ENCODE measurements at regions not wholly inside any gene's neighbourhood (a gene's known extent, or its start where the extent isn't known, plus 50 kb on each side); places are given as distances from the start of the nearest gene placed in this dataset.

DNA sequence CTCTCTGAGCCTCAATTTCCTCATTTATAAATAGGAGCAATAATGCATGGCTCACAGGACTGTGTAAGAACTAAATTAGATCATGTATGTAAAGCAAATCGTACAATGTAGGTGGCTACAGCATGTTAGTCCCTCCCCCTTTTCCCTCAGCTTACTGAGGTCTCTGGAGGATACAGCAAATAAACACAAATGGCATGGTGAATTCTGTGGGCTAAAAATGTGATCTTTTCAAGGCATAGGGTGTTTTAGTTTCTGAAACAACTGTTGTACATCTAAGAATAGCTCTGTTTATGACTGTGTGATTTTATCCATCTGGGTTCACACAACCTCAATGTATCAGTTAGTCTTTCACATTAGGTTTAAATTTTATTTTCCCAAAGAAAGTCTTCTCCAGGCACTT lies 121.2 kb upstream of the PLEKHG7 start:
- no peak for ATAC-seq

DNA sequence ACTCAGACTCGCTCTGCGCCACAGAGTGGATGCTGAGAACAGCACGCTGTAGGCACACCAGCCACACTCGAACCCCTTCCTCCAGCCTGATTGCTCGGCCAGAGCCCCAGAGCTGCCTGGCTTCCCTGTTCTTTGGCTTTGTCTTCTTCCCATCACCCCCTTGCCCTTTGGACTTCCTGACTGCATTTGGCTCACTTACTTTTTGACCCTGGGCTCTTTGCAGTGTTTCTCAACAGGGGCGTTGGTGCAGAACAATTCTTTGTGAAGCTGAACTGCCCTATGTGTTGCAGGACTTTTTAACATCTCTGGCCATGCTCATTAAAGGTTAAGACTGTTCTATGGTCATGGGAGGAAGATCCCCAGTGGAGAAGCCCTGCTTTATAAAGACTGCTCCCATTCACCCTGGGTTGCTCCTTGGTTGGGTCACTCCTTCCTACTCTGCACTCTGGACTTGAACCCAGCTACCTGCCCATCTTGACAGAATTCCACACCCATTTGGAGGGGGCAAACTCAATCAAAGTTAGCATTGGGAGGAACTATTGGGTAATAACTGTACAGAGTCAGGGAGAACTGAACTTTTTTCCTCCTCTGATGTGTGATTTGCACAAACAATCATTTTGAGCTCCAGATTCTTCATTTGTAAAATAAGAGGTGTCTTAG lies 127.7 kb upstream of the PLEKHG7 start:
- ATAC-seq = no peak

DNA sequence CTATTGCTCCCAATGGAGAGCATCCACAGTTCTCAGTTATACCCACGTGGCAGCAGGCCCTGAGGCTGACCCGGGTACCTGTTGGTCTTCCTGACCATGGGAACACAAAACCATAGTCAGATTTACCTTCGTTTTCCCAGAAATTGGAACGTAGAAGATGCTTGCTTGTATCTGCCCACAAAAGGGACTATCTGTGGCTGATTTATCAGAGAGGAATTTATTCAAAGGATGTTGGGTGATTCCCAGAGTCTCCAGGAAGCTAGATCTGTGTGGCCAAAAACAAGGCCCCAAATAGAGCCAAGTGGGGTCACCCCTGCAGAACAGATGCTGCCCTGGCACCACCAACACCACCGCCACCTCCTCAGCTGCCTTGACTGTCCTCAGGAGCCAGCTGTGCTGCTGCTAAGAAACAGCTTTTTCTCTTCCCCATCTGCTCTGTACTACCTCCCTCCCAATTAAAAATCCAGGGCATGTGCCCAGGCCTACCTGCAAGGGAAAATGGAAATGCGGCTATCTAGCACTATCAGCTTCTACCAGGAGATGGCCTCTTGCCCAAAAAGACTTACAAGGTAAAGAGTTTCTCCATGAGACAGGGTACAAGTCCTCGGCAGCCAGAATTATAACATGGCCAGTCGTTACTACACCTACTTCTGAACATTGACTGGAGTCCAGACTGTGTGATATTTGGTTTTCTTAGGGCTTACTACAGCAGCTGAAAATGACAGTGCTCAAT lies 128.6 kb upstream of the PLEKHG7 start:
- no peak for ATAC-seq

DNA sequence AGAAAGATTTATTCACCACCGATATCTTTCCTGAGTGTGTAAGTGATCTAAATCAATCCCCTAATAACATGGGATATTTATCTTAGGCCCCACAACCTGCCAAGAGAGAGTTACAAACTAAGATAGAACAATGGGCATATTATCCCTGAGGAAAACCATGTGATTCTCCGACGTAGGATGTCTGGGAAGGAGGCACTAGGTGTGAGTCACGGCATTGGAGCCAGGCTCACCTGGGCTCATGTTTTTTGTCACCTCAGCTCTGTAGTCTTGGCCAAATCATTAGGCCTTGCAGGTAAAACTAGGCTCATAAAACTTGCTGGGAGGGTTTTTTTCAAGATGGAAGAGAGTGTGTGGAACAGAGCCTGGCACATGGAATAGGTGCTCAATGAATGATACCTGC lies 129.7 kb upstream of the PLEKHG7 start:
- ATAC-seq = peak; percentile 55

DNA sequence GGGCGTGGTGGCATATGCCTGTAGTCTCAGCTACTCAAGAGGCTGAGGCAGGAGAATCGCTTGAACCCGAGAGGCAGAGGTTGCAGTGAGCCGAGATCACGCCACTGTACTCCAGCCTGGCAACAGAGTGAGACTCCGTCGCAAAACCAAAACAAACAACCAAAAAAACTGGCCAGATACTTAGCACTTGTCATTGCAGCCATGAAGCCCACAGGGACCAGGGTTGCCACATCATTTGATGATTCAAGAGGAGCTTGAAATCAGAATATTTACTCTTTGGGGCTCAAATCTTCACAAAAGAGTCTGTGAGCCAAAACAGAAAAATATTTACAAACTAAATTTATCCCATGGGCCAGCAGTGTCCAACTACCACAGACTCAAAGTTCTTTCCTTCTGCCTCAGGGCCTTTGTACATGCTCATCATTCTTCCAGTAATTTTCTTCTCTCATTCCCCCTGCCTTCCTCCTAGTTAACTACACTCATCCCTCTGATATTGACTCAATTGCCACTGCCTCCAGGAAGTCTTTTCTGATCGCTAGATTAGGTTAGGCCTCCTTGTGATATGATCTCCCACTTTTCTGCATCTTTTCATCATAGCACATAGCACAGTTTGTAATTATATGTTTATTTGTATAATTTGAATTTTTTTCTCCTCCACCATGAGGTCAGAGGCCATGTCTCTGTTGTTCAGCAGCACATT lies 130.8 kb upstream of the PLEKHG7 start:
- no peak for ATAC-seq

DNA sequence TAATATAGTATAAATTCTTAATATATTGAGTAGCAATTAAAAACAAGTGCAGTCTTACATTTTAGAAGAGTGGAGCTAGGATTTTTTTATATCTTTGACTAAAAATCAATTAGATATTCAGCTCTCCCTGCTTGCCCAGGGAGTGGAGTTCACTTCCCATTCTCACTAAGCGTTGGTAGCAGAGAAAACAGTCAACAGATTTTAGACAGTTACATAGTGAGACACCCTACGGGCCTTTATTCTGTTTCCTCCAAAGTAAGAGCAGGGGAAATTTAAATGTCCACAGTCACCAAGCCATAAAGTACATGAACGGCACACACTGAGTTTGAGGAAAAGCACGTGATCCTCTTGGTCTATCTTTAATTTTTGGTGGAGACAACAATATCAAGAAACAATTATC lies 131.6 kb upstream of the PLEKHG7 start:
- no peak for ATAC-seq

DNA sequence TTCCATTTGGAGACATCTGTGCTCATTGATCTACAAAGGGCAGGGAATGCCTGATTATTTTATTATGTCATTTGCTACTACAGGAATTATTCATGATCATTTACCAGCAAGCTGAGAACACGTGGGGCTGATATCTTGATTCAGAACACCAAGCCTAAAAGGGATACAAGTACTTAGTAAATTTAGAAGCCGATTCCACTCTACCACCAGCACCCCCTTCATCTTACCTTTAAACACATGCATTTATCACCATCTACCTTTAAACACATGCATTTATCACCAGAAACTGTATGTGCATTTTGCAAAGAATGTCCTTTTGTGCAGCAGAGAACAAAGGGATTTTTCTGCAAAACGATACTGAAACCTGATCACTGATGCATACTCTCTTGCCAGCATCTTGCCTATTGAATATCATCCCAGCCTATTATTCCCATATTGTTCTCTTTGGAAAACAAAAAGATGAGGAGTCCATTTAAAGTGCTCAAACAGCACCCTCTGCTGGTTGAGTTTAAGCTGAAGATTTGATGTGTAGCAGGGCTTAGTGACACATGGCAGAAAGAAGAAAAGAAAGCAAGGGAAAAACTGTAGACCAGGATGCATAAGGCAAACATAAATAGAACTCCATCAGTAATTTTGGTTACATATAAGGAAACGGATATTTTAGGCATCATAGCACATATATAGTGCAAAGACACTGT lies 132.6 kb upstream of the PLEKHG7 start:
- ATAC-seq = peak; percentile 60

DNA sequence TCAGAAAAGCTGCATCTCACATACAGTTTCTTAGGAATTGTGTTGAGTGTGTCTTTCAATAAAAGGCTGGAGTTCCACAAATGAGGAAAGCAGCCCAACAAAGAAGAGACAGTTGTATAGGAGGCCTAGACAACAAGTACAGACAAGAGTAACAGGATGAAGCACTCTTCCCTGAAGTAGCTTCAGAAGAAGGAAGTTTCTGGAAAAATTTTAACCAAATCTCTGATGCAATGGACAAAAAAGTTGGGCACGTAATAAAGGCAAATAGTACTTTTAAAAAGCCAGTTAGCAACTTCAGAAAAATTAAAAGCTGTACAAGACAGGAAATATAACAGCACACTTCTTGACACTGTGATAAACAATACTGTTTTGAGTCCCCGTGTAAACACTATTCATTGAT lies 134.1 kb upstream of the PLEKHG7 start:
- no peak for ATAC-seq

DNA sequence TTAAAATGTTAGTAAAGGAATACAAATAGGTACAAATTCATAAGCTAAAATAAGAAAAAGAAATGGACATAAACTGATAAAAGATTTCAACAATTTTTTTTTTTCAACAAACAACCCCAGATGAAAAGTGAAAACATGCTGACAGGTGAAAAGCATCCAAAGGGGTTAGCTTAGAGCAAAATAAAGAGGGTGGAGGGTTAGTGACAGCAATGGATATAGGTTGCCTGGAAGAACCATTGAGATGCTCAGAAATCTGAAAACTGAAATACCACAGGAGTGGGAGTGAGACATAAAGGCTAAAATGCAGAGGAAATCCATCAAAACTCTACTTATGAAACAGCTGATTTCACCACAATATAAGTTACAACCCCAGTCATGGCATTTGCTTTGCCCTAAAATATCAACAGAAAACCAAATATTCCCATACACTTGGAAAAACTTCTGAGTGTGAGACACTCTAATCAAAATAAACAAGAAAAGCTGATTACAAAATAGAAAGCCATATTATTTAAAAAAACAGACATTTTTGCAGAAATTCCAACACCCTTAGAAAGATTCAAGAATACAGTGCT lies 136.3 kb upstream of the PLEKHG7 start:
- ATAC-seq = no peak

DNA sequence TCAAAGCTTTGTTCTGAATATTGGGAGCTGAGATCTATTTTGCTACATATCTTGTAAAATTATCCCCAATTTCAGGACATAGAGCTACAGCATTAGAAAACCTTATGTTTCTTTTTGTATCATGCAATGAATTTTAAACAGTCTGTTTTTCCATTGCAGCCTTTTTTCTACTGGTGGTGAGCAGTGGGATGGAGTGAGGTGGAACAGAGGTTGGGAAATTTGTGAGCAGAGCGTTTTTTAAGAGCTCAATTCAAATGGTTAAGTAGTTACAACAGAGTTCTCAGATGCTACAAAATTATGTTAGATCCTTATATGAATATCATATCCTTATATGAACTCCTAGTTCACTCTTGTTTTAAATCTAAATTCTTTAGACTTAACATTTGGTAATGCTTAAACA lies 139.0 kb upstream of the PLEKHG7 start:
- ATAC-seq = no peak

DNA sequence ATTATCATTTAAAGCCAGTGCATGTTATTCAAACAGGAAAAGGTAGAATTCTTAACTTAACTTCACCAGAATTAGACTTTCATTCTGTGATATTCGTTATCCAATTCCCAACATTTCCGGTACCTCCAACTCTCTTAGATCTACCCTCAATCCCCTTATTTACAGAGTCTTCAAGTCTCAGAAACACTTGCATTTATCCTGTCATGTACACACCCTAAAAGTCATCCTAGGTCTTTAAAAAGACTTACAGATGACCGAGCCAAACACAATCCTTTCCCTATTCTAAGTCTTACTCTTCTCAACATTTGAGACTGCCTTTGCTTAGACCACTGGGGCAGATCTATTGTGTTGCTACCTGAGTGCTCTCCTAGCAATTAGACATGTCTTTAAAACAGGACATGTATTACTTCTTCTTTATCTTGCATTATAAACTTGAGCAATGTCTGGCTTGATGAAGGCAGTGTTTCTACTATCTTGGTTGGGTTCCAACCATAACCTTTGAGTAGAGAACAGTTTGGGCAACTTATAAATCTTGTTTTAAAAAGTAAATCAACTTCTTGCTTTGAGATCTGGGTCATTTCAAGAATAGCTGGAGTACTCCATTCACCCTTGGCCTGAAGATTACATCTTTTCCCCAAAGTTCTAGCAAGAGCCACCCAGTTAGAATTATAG lies 140.6 kb upstream of the PLEKHG7 start:
- no peak for ATAC-seq

DNA sequence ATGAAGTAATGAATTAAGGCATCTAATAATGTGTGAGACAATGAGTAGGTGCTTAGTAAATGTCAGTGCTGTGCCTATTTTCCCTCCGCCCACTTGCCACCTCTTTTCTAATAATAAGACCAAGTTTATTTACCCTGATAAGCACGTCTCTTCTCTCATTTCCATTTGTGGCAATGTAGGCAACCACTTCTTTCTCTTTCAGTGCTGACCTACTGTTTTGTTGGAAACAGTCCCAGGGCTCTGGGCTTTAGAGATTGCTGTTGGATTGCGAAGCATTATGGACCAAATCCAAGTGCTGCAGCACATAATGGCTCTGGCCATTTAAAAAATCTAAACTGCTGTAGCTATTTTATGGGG lies 141.3 kb upstream of the PLEKHG7 start:
- ATAC-seq = peak; percentile 25

DNA sequence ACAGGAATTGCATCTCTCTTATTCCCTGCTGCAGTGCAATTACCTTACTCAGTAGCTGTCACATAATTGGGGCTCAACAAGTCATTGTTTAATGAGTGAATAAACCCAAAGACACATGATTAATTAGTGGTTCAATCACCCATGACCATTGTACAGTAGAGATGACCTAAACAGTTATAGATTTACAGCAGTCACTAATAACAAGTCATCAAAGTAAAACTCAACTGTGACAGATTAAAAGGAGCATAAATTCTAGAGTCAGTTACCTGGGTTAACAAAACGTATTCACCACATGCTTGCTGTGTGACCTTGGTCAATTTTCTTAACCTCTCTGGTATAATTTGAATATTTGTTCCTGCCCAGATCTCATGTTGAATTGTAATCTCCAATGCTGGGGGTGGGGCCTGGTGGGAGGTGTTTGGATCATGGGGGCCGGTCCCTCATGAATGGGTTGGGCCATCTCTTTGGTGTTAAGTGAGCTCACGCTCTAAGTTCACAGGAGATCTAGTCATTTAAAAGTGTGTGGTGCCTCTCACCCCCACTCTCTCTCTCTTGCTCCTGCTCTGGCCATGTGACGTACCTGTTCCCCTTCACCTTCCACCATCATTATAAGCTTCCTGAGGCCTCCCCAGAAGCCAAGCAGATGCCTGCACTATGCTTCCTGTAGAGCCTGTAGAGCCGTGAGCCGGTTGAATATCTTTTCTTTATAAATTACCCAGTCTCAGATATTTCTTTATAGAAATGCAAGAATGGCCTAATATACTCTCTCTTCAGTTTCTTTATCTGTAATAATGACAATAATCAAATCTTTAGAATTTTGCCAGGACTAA lies 141.9 kb upstream of the PLEKHG7 start:
- peak; percentile 77 for ATAC-seq

DNA sequence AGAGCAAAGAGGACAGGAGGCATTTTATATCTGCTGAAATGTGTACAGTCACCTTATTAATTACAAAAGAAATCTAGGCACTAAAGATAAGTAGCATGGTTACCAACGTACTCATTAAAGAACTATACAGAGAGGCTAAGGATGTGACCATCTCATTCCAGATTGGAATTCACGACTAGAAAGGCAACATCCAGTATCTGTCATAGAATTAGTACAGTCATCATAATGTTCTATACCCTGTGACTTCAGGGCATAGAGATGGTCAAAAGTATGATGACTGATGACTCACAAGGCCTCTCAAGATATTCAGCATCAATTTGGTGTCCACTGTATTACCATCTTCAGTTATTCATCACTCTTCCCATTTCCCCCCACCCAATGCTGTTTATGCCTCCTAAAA lies 144.0 kb upstream of the PLEKHG7 start:
- ATAC-seq = peak; percentile 17

DNA sequence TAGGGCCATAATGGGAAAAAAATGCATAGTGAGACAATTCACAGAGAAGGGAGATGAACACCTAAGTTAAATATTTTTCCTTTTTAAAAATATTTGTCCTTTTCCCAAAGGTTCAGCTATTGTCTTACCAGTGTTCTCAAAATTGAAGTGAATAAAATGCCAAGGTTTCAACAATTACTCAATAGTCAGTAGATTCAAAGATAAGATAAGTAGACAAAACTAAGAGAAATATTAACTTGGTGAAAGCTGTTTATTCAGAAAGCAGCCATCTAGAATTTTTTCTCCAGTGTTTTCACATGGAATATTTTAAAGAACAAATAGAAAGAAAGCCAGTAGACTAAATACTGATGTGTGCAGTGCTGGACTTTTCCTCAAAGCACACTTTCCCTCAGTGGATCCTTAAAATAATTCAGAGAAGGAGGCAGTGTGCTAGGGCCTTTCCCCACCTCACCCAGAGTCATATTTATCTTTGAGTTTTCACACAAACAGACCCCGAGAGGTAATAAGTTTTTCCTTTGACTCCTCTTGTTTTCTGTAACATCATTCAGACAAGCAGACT lies 144.5 kb upstream of the PLEKHG7 start:
- no peak for ATAC-seq

DNA sequence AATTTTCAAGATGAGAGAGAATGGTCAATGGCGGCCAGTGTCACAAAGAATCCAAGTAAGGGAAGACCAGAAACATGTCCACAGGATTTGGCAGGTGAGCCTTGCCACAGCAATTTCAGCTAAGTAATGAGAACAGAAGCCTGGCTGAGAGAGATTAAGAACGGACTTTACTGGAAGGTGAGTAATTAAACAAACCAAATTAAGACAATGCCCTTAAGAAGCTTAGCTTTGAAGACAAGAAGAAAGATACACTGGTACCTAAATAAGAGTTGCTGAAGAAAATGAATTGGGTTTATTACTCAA lies 145.4 kb upstream of the PLEKHG7 start:
- ATAC-seq = no peak

DNA sequence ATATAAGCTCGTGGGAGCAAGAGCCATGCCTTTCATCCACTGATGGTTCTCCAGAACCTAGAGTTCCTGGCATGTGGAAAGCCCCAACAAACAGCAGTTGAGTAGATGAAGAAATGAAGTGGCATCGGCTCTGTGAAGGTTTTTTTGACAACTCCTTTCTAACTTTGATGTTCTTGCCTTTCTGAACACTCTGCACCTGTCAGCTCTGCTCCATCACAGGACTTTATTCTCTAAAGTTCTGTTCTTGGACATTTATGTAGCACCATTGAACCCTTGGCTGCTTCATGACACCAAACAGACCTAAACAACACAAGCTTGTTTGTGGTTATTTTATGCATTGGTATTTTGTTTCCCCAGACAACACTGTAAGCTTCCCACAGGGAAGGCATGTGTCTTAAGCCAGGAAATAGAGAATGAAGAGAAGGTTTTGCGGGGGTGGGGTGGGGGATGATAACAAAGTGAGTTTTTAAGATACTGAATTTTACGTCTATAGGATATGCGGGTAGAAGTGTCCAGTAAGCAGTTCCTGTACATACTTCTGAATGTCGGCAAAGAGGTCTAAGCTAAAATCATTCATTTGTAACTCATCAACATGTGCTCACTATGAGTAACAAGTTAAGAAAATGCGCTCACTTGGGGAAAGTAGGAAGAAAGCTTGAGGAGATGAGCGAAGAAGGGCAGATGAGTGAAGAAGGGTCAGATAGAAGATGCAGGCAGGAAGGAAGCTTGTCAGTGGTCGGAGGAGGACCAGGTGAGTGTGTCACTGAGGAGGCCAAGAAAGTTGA lies 146.0 kb upstream of the PLEKHG7 start:
- ATAC-seq = no peak

DNA sequence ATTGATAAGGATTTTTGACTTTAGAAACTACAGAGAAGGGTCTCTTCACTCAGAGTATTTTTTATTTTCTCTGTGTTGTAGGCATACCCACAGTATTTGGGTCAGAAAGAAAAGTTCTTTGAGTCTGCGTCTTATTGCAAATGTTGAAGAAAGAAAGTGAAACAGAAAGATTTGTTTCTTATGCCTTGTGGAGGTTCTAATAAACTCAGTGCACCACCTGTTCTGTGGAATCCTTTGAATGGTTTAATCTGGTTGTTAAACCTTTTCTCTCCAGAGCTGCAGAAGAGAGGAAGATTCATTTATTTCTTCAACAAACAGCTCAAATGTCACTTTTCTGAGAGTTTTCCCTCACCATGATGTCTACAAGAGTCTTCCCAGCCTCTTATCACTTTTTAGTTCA lies 146.6 kb upstream of the PLEKHG7 start:
- ATAC-seq = no peak

DNA sequence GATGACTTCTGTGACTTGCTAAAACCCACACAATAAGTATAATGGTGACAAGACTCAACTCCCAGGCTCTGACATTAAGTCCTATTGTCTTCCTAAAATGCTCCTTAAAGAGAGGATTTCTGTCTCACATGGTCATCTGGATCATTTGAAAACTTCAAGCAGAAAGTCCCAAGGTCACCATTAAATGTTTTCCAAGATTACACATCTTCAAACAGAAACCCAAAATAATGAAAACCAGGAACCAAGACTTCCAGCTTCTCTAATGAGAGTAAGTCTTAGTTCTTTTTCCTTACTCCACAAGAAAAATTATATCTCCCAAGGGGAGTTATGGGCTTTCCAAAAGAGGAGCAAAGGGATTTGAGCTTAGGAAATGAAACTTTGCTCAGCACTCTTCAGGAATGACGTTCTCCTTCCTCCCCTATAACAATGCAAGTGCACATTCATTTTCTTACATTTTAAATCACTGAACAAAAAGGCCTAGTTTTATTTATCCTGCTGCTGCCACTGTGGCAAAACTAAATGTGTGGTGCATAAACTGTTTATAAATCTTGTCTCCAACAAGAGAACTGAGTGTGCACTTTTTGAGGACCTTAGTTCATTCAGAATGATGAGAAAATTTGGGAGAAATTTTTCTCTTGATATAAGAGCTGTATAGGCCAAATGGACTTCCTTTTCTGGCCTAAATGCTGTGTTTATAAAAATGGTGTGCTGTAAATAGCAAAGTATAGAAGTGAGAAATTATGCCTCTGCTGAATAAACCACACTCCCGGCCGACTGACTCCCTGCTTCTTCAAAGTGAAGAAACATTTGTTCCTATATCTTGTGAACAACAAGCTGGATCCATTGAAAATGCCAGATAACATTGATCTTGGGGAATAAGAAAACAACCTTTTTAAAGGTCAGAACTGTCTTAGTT lies 148.4 kb upstream of the PLEKHG7 start:
- no peak for ATAC-seq
